ENCODE measurements at regions not wholly inside any gene's neighbourhood (a gene's known extent, or its start where the extent isn't known, plus 50 kb on each side); places are given as distances from the start of the nearest gene placed in this dataset.
A peak's percentile ranks its signal among the peaks of the same experiment; 100 is the strongest.
"Not testable (repeated sequence)": the region's sequence is repeated elsewhere in the genome, so short reads cannot be mapped to it uniquely, and the experiment has no call there.

DNA sequence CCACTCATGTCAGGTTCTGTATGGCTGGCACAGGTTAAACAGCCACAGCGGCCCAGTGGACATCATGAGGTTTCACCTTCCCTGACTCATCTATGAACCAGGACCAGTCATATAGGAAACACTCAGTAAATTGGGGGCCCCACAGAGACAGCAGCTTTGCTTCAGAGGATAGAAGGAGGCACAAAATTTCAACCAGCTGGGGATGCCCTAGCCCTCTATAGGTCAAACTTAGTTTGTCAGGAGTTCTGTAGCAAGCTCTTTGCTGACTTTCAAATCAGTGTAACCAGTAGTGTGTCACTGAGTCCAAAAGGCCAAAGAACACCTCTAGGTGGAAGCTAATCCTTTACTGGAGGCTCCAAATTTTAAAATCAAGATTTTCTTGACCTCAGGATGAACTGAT lies 4157.8 kb upstream of the TPTE start:
- H3K4me1 Mint-ChIP-seq (ENCODE audit: low read depth); H3K4me3 Mint-ChIP-seq; H3K27me3 Mint-ChIP-seq (ENCODE audit: insufficient read depth); DNase-seq; H3K9me3 Mint-ChIP-seq; H3K36me3 Mint-ChIP-seq (ENCODE audit: low read depth); H3K27ac Mint-ChIP-seq: not testable (repeated sequence)

DNA sequence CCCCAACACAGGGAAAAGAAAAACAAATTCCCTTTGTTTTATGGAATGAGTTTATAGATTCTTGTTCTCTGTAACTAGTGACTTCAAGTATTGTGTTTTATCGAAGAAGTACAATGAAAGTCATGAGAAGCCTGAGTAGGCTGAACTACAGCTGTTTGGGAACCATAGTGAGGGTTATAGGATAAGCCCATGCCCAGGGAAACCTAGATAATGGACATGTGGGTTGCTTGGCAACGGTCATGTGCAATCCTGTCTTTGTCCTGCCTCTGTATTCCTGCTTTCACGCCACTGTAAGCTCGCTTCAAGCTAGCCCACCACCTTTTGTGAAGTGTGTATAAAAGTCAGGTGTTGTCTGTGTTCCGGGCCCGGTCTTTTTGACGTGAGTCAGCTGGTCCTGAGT lies 4152.6 kb upstream of the TPTE start:
- DNase-seq, result peak; percentile 32
- H3K9me3 Mint-ChIP-seq; H3K27me3 Mint-ChIP-seq (ENCODE audit: insufficient read depth); H3K27ac Mint-ChIP-seq; H3K4me1 Mint-ChIP-seq (ENCODE audit: low read depth); H3K36me3 Mint-ChIP-seq (ENCODE audit: low read depth): not testable (repeated sequence)
- 0 out of 2 replicates have a peak overlapping the region, but pooled peaks have one; percentile 54 for H3K4me3 Mint-ChIP-seq

- not testable (repeated sequence) for H3K4me3 Mint-ChIP-seq; H3K36me3 Mint-ChIP-seq (ENCODE audit: low read depth); H3K27me3 Mint-ChIP-seq (ENCODE audit: insufficient read depth); H3K4me1 Mint-ChIP-seq (ENCODE audit: low read depth); H3K27ac Mint-ChIP-seq; H3K9me3 Mint-ChIP-seq
- DNase-seq, result peak; percentile 74
Observed at GRCh38 chr21:6373253-6373652, 4148.1 kb upstream of the TPTE start.

DNA sequence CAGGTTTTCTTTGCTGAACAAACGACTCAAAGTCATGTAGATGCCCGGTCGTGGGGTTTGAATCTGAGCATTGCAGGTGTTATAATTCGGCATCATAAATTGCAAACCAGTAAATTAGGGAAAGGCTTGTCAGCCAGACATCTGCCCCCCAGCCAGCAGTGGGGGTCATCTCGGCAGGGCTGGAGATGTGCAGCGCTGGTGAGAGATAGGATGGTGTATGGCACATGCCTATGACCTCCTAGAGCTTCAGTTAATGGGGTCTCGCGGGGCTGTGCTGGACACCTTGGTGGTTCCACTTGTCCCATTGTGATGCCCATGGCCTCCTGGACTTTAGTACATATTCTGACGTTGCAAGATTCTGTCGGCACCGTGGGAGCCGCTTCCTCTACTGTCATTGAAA lies 4147.2 kb upstream of the TPTE start:
- not testable (repeated sequence) for H3K4me3 Mint-ChIP-seq; H3K36me3 Mint-ChIP-seq (ENCODE audit: low read depth); H3K9me3 Mint-ChIP-seq; H3K4me1 Mint-ChIP-seq (ENCODE audit: low read depth); H3K27me3 Mint-ChIP-seq (ENCODE audit: insufficient read depth); H3K27ac Mint-ChIP-seq
- peak; percentile 56 for TF ChIP-seq CTCF (IDR thresholded peaks at IDR 0.05)
- peak; percentile 8 for DNase-seq

- H3K4me1 Mint-ChIP-seq (ENCODE audit: low read depth); H3K4me3 Mint-ChIP-seq; H3K9me3 Mint-ChIP-seq; H3K27ac Mint-ChIP-seq; H3K36me3 Mint-ChIP-seq (ENCODE audit: low read depth); H3K27me3 Mint-ChIP-seq (ENCODE audit: insufficient read depth); DNase-seq: not testable (repeated sequence)
Observed at GRCh38 chr21:6374926-6375325, 4146.5 kb upstream of the TPTE start.

DNA sequence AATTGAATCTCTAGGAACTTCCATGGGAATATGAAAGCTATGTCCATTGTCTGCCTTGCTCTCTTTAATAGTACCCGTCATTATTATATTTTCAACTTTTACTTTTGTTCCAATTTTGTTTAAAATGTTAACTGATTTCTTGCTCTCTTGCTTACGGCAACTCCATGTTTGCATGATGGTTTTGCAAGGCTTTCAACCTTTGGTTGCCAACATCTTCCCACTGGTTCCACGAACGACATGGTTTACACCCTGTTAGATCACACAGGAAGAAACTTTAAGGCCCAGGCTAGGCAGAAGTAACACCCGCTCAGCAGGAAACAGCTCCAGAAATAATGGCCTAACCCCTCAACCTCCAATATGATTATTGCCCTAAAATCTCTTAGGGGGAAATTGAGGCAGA lies 4145.6 kb upstream of the TPTE start:
- not testable (repeated sequence) for DNase-seq; H3K27ac Mint-ChIP-seq; H3K9me3 Mint-ChIP-seq; H3K27me3 Mint-ChIP-seq (ENCODE audit: insufficient read depth); H3K36me3 Mint-ChIP-seq (ENCODE audit: low read depth); H3K4me3 Mint-ChIP-seq; H3K4me1 Mint-ChIP-seq (ENCODE audit: low read depth)

DNA sequence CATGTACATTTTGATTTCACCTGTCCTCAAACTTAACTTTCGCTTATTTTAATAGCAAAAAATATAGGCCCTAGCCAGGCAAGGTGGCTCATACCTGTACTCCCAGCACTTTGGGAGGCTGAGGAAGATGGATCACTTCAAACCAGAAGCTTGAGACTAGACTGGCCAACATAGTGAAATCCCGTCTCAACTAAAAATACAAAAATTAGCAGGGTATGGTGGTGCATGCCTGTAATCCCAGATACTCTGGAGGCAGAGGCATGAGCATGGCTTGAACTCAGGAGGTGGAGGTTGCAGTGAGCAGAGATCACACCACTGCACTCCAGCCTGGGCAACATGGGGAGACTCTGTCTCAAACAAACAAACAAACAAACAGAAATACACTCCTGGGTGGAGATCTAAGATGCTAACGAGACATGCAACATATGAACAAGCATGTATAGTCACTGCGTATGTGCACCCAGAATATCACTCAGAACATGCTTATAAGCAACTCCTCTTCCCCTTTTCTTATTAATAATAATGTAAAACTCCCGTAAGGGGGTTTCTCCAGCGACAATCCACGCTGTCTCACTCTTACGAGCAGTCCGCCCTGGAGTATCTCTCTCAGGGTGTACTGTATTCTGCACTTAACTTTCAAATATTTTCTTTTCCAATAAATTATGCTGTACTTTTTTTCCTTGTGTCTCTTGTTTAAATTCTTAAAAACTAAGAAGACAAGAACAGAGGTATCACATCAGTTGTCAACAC lies 4144.9 kb upstream of the TPTE start:
- not testable (repeated sequence) for H3K9me3 Mint-ChIP-seq; H3K27ac Mint-ChIP-seq; DNase-seq; H3K4me1 Mint-ChIP-seq (ENCODE audit: low read depth); H3K4me3 Mint-ChIP-seq; H3K36me3 Mint-ChIP-seq (ENCODE audit: low read depth); H3K27me3 Mint-ChIP-seq (ENCODE audit: insufficient read depth)
